ENCODE measurements at regions not wholly inside any gene's neighbourhood (a gene's known extent, or its start where the extent isn't known, plus 50 kb on each side); places are given as distances from the start of the nearest gene placed in this dataset.

DNA sequence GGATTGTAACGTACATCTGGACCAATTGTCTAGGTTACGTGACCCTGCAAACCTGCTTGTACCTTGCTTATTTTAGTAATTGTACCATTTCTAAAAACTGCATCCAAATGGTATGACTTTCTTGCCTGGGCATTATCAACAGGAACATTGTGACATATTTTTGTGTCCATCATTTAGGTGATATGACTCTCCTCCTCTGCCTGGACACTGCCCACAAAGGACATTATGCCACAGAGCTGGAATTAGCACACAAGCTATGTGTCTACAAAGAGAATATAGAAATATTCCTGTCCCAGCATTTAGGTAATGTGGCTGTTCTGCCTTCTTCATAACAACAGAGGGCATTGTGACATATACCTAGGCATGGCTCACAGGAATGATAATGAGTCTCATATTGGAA lies 1153.7 kb upstream of the AMELY start:
- TF ChIP-seq POLR2A (IDR thresholded peaks at IDR 0.05; ENCODE audit: low read length) (no peak), GATA1 (IDR thresholded peaks at IDR 0.05; ENCODE audit: low read depth, low read length) (no peak)

Data from erythroblast (primary cell).